DOHH2 (cell line): ENCODE measurements at regions not wholly inside any gene's neighbourhood (a gene's known extent, or its start where the extent isn't known, plus 50 kb on each side); places are given as distances from the start of the nearest gene placed in this dataset.
A peak's percentile ranks its signal among the peaks of the same experiment; 100 is the strongest.

Experiments
- H3F3A ChIP-seq: fragments of 200-600 bp; sonication (generic), shearing (Covaris generic); 2 replicates; pipeline ENCODE4 v1.6.0; 2016; ENCODE audit warnings: antibody characterized with exemption, mild to moderate bottlenecking; ENCODE audit not compliant: control insufficient read depth, insufficient read depth
- H3K27ac ChIP-seq: fragments of 200-600 bp; sonication (generic); 2 replicates; pipeline ENCODE4 v1.5.1; 2014; ENCODE audit warnings: low read depth, mild to moderate bottlenecking, low read length, moderate library complexity
- H3K27me3 ChIP-seq: fragments of 200-600 bp; sonication (generic); 2 replicates; pipeline ENCODE4 v1.6.1; 2014; ENCODE audit warnings: mild to moderate bottlenecking, low read length, mixed read lengths; ENCODE audit not compliant: control insufficient read depth
- H3K36me3 ChIP-seq: fragments of 200-600 bp; sonication (generic); 2 replicates; pipeline ENCODE4 v1.6.1; 2014; ENCODE audit warnings: mild to moderate bottlenecking, low read length, moderate library complexity, mixed read lengths; ENCODE audit not compliant: control insufficient read depth
- H3K4me1 ChIP-seq: fragments of 200-600 bp; sonication (generic); 2 replicates; pipeline ENCODE4 v1.6.1; 2014; ENCODE audit warnings: mild to moderate bottlenecking, low read length, mixed read lengths; ENCODE audit not compliant: control insufficient read depth
- H3K4me2 ChIP-seq: fragments of 200-600 bp; sonication (generic); 2 replicates; pipeline ENCODE4 v1.6.0; 2014; ENCODE audit warnings: mild to moderate bottlenecking, low read length, moderate library complexity
- H3K4me3 ChIP-seq: fragments of 200-600 bp; sonication (generic); 2 replicates; pipeline ENCODE4 v1.5.1; 2014; ENCODE audit warnings: mild to moderate bottlenecking, low read length, mixed read lengths
- H3K79me2 ChIP-seq: fragments of 200-600 bp; sonication (generic); 2 replicates; pipeline ENCODE4 v1.6.1; 2014; ENCODE audit warnings: mild to moderate bottlenecking, low read length, mixed read lengths; ENCODE audit not compliant: control insufficient read depth
- H3K9me2 ChIP-seq: fragments of 200-600 bp; sonication (generic); replicated peaks from 2 replicates; pipeline ENCODE4 v1.6.1; 2014; ENCODE audit warnings: mild to moderate bottlenecking, low read length, mixed read lengths; ENCODE audit not compliant: control insufficient read depth
- H3K9me3 ChIP-seq: fragments of 200-600 bp; sonication (generic); 2 replicates; pipeline ENCODE4 v1.6.1; 2014; ENCODE audit warnings: antibody characterized with exemption, low read length, mixed read lengths; ENCODE audit not compliant: control insufficient read depth, insufficient read depth
- H4K20me1 ChIP-seq: fragments of 200-600 bp; sonication (generic); 2 replicates; pipeline ENCODE4 v1.6.0; 2014; ENCODE audit warnings: low read depth, mild to moderate bottlenecking, antibody characterized with exemption, low read length, moderate library complexity; ENCODE audit not compliant: control insufficient read depth, insufficient read depth
- EZH2phosphoT487 ChIP-seq: fragments of 200-600 bp; sonication (generic); IDR thresholded peaks from 2 replicates; pipeline ENCODE4 v1.6.1; 2017; ENCODE audit warnings: borderline replicate concordance, mild to moderate bottlenecking, antibody characterized with exemption, low read length, moderate library complexity, mixed read lengths
- TF ChIP-seq, protein P1 (sequence below): fragments of 200-600 bp; sonication (generic); IDR thresholded peaks from one replicate; pipeline ENCODE4 v1.5.1; 2014; ENCODE audit warnings: antibody characterized with exemption, mild to moderate bottlenecking, low read depth, low read length; ENCODE audit not compliant: poor library complexity, severe bottlenecking

GRCh38 chr1:221212926-221213325, 333.7 kb downstream of the HLX start:
- no peaks in the 10 kb centered on the region for H3K36me3 ChIP-seq
- no peak for TF ChIP-seq EZH2phosphoT487
- TF ChIP-seq, protein P1, sequence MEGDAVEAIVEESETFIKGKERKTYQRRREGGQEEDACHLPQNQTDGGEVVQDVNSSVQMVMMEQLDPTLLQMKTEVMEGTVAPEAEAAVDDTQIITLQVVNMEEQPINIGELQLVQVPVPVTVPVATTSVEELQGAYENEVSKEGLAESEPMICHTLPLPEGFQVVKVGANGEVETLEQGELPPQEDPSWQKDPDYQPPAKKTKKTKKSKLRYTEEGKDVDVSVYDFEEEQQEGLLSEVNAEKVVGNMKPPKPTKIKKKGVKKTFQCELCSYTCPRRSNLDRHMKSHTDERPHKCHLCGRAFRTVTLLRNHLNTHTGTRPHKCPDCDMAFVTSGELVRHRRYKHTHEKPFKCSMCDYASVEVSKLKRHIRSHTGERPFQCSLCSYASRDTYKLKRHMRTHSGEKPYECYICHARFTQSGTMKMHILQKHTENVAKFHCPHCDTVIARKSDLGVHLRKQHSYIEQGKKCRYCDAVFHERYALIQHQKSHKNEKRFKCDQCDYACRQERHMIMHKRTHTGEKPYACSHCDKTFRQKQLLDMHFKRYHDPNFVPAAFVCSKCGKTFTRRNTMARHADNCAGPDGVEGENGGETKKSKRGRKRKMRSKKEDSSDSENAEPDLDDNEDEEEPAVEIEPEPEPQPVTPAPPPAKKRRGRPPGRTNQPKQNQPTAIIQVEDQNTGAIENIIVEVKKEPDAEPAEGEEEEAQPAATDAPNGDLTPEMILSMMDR = no peak
- H3K9me2 ChIP-seq = no peaks in the 10 kb centered on the region
- no peaks in the 10 kb centered on the region for H3K9me3 ChIP-seq
- no peak overlapping the region for H3K4me2 ChIP-seq
- H4K20me1 ChIP-seq = no peaks in the 10 kb centered on the region
- H3K4me3 ChIP-seq = no peak overlapping the region
- no peak overlapping the region for H3K27ac ChIP-seq
- peaks cover 20% of the 10 kb centered on the region for H3K4me1 ChIP-seq
- H3F3A ChIP-seq = no peaks in the 10 kb centered on the region
- no peaks in the 10 kb centered on the region for H3K79me2 ChIP-seq
- H3K27me3 ChIP-seq = no peaks in the 10 kb centered on the region; the same call in 1 of the 2 replicates

DNA sequence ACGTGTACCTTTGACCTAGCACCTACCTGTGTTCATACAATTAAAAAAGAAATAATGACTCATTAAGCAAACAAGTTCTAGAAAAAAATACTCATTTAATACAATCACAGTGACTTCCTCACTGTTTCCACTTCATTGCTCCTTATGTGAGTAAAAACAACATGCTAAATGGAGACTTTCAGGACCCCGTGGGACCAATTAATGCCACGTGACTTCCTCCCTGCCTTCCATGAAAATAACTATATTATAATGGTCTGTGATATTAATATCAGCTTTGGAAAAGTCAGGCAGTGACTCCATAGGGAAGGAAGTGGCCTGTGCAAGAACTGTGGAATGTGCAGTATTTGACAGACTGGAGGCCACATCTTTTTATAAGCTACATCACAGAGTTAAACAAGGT, 337.8 kb downstream of the HLX start:
- Histone ChIP-seq H3K9me3 (no peaks in the 10 kb centered on the region), H3K9me2 (no peaks in the 10 kb centered on the region), H3K4me3 (peak overlapping the region; percentile 36; the same call in 1 of the 2 replicates), H4K20me1 (no peaks in the 10 kb centered on the region), H3K4me2 (peak overlapping the region; percentile 57), H3K79me2 (no peaks in the 10 kb centered on the region), H3K27me3 (no peaks in the 10 kb centered on the region; the same call in 1 of the 2 replicates), H3K4me1 (peaks cover 15% of the 10 kb centered on the region), H3K27ac (no peak overlapping the region), H3F3A (no peaks in the 10 kb centered on the region), H3K36me3 (no peaks in the 10 kb centered on the region)
- no peak for TF ChIP-seq EZH2phosphoT487
- TF ChIP-seq, protein P1 = no peak

DNA sequence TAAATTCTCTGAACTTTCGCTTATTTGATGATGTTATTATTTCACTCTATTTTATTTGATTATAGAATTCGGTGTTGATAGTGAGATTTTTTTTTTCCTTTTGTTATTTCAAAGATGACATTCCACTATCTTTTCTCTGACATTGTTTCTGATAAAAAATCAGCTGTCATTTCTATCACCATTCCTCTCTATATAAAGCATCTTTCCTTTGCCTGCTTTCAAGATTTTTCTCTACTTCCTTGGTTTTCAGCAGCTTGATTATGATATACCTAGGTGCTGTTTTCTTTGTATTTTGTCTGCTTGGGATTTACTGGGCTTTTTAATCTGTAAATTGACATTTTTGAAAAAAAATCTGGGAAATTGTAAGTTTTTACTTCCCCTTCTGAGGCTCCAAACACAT, 344.0 kb downstream of the HLX start:
- Histone ChIP-seq H3K9me3 (no peaks in the 10 kb centered on the region; the same call in 1 of the 2 replicates), H3K27ac (no peak overlapping the region), H4K20me1 (no peaks in the 10 kb centered on the region), H3K4me2 (no peak overlapping the region), H3K9me2 (no peaks in the 10 kb centered on the region), H3F3A (no peaks in the 10 kb centered on the region), H3K4me1 (no peaks in the 10 kb centered on the region), H3K27me3 (no peaks in the 10 kb centered on the region), H3K79me2 (no peaks in the 10 kb centered on the region), H3K4me3 (no peak overlapping the region), H3K36me3 (no peaks in the 10 kb centered on the region)
- TF ChIP-seq, protein P1 = no peak
- TF ChIP-seq EZH2phosphoT487 = no peak

- TF ChIP-seq, protein P1 = no peak
- no peak for TF ChIP-seq EZH2phosphoT487
- no peaks in the 10 kb centered on the region for H3K9me2 ChIP-seq
- H4K20me1 ChIP-seq = no peaks in the 10 kb centered on the region
- no peaks in the 10 kb centered on the region for H3K27me3 ChIP-seq
- no peaks in the 10 kb centered on the region for H3F3A ChIP-seq
- no peaks in the 10 kb centered on the region for H3K4me1 ChIP-seq
- H3K27ac ChIP-seq = no peak overlapping the region
- no peaks in the 10 kb centered on the region for H3K79me2 ChIP-seq
- no peaks in the 10 kb centered on the region; the same call in 1 of the 2 replicates for H3K9me3 ChIP-seq
- H3K4me3 ChIP-seq = no peak overlapping the region
- H3K4me2 ChIP-seq = no peak overlapping the region
- H3K36me3 ChIP-seq = no peaks in the 10 kb centered on the region
Measured at GRCh38 chr1:221227460-221227859, 348.2 kb downstream of the HLX start.
